ENCODE measurements at regions not wholly inside any gene's neighbourhood (a gene's known extent, or its start where the extent isn't known, plus 50 kb on each side); places are given as distances from the start of the nearest gene placed in this dataset.

DNA sequence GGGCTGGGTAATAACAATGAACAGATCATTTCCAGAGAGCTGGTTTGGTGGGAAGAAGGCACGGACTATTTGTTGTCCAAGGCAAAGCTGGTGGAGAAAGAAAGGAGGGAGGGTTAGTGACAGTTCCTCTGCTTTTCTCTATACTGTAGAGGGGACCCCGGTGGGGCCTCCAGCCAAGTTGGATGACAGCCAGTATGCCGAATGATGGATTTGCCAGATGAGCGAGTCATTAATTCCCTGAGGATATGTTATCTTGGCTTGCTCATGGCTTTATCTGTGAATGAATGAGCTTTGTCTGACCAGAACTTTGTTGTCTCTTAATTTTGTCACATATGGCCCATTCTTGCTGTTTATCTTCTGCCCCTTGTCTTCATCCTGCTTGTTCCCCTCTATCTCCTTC is 158.6 kb upstream of the GLRA1 start:
- no peak for DNase-seq (ENCODE audit: low read depth)
- TF ChIP-seq CTCF (IDR thresholded peaks at IDR 0.05; ENCODE audit: insufficient read depth, low read depth, low read length, missing control alignments), result no peak
- H3K4me3 ChIP-seq (ENCODE audit: low read depth, low read length), result no peak overlapping the region

DNA sequence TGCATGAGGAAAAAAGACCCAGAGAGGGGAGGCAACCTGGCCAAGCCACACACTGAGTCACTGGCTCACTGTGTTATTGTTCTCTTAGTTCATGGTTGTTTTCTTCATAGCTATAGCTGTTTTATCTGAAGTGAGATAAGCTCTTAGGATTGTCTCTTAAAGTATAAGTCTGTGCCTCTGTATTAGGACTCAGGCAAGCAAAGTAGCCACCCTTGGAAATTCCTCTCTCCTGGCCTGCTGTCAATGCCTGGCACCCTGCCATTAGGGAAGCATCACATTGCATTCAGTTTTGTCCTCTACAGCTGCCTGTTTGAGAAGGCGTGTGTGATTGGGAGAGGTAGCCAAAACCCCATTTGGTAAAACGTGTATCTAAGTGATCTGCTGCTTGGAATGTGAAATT is 147.4 kb upstream of the GLRA1 start:
- no peak for TF ChIP-seq CTCF (IDR thresholded peaks at IDR 0.05; ENCODE audit: insufficient read depth, low read depth, low read length, missing control alignments)
- DNase-seq (ENCODE audit: low read depth), result no peak
- H3K4me3 ChIP-seq (ENCODE audit: low read depth, low read length), result no peak overlapping the region

DNA sequence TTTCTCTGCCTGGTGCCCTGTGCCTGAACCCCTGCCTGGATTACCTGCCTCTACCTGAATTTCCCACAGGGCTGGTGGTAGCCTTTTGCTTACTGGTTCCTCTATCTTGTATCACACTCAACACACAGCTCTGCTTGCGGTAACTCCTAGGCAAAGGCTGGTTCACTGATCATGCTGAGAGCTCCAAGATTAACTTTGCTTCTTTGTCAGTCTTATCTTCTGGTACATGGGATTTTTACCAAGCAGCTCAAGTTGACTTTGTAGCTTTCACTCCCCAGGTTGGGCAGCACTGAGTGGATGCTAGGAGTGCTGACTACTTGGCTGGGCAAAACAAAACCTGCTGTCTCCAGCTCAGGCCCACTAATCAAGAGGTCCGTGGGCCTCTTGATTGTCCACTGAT is 145.9 kb upstream of the GLRA1 start:
- no peak for DNase-seq (ENCODE audit: low read depth)
- H3K4me3 ChIP-seq (ENCODE audit: low read depth, low read length), result no peak overlapping the region
- no peak for TF ChIP-seq CTCF (IDR thresholded peaks at IDR 0.05; ENCODE audit: insufficient read depth, low read depth, low read length, missing control alignments)

- no peak for TF ChIP-seq CTCF (IDR thresholded peaks at IDR 0.05; ENCODE audit: insufficient read depth, low read depth, low read length, missing control alignments)
- DNase-seq (ENCODE audit: low read depth), result no peak
Observed at GRCh38 chr5:152066784-152067183, 142.1 kb upstream of the GLRA1 start.

DNA sequence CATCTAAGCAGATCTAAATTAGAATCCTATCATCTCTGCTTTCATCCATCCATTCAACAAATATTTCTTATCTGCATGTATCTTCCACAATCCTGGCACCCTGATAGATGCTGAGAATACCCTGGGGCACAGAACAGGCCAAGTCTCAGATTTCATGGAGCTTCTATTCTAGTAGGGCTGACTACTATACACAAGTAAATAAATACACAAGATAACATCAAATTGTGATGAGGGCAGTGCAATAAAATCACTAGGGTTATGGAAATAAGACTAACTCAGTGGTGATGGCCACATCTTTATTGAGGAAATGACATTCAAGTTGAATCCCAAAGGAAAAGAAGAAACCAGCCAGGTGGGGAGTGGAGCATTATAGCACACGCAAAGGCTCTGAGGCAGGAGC is 138.4 kb upstream of the GLRA1 start:
- H3K4me3 ChIP-seq (ENCODE audit: low read depth, low read length), result no peak overlapping the region
- TF ChIP-seq CTCF (IDR thresholded peaks at IDR 0.05; ENCODE audit: insufficient read depth, low read depth, low read length, missing control alignments), result no peak
- no peak for DNase-seq (ENCODE audit: low read depth)

More at GRCh38 chr5:152066784-152067183, 142.1 kb upstream of the GLRA1 start:
- no peak overlapping the region for H3K4me3 ChIP-seq (ENCODE audit: low read depth, low read length)

GRCh38 chr5:152061095-152061494 is 136.4 kb upstream of the GLRA1 start:
- TF ChIP-seq CTCF (IDR thresholded peaks at IDR 0.05; ENCODE audit: insufficient read depth, low read depth, low read length, missing control alignments), result no peak
- peak; percentile 13 for DNase-seq (ENCODE audit: low read depth)
- H3K4me3 ChIP-seq (ENCODE audit: low read depth, low read length), result no peak overlapping the region

DNA sequence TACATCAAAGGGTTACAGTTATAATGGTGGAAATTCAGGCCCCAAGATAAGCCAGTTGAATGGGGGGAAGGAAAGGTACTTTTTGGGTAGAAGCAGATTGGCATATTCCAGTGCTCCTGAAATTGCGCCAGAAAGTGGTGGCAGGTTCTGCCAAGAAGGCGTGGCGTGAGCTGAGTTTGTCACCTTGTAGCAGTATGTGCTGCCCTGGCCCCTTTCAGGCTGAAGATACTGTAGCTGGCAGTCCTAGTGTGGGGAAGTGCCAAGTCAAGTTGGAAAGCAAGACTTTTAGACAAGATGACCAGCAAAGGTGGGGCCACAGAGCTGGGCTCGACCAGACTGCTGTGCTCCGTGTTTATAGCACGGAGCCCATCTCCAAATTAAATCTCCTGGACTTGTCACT is 133.6 kb upstream of the GLRA1 start:
- DNase-seq (ENCODE audit: low read depth), result no peak
- TF ChIP-seq CTCF (IDR thresholded peaks at IDR 0.05; ENCODE audit: insufficient read depth, low read depth, low read length, missing control alignments), result no peak
- H3K4me3 ChIP-seq (ENCODE audit: low read depth, low read length), result no peak overlapping the region

Measured in GM12865 (cell line).